DND-41 (cell line): ENCODE measurements at regions not wholly inside any gene's neighbourhood (a gene's known extent, or its start where the extent isn't known, plus 50 kb on each side); places are given as distances from the start of the nearest gene placed in this dataset.

Experiments
- CTCF ChIP-seq: IDR thresholded peaks from 2 replicates; pipeline ENCODE4 v1.5.1; 2012; ENCODE audit warnings: borderline replicate concordance, low read length, moderate library complexity, mild to moderate bottlenecking; ENCODE audit not compliant: poor library complexity, severe bottlenecking; ENCODE audit errors: extremely low read depth
- EZH2 ChIP-seq: IDR thresholded peaks from 3 replicates; pipeline ENCODE4 v1.6.1; 2012; ENCODE audit warnings: borderline replicate concordance, low read depth, mild to moderate bottlenecking, moderate library complexity, low read length, inconsistent platforms; ENCODE audit not compliant: severe bottlenecking

DNA sequence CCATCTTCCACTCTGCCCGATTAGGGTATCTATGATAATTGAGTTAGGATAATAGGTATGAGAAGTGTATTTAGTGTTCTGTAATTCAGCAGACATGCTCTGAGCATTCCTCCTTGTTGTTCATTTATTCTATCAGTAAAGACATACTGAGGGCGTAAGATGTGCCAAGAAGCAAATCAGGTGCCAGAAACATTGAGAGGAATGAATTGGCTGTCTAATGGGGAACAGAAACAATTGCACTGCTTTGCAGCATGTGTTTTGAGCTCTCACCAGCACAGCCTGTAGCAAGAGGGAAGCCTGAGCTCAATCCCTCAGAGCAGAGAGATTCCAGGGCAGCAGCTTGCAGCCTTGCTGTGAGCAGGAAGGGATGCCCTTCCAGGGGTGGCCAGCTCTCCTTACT lies 589.3 kb downstream of the BCL11B start:
- no peak for TF ChIP-seq CTCF
- no peak for TF ChIP-seq EZH2
